ENCODE measurements at regions not wholly inside any gene's neighbourhood (a gene's known extent, or its start where the extent isn't known, plus 50 kb on each side); places are given as distances from the start of the nearest gene placed in this dataset.

DNA sequence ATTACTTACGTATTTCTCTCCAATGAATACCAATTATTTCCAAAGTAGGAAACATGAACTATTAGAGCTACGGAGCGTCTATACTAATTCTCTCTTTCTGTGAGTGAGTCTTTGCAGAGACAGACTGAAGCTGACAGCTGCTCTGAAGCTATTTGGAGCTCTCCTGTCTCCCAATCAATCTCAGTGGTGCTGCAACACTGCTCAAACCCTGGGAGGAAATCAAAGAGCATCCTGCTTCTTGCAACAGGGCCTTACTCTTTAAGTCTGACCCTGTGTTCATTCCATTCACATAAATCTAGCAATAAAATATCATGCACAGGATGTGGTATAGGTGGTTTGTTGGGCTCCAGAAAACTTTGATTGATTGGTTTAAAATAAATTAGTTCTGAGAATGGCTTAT is 685.7 kb upstream of the IGFBP3 start:
- H3K4me1 ChIP-seq (replicated peaks in 1 of 4; ENCODE audit: control insufficient read depth in 3 of 4, insufficient read depth in 4 of 4, low read length in 3 of 4): no peaks in the 10 kb centered on the region
- CTCF ChIA-PET (ENCODE audit: partially characterized antibody): no interaction called here
- H2AK5ac ChIP-seq (ENCODE audit: low read depth, low read length): no peak overlapping the region
- no peaks in the 10 kb centered on the region for H4K20me1 ChIP-seq (replicated peaks in 1 of 2; ENCODE audit: control insufficient read depth in 1 of 2, insufficient read depth in 2 of 2, low read length in 2 of 2)
- H3K27me3 ChIP-seq (replicated peaks in 1 of 4; ENCODE audit: control insufficient read depth in 3 of 4, extremely low read depth in 1 of 4, insufficient read depth in 3 of 4, low read length in 3 of 4): no peaks in the 10 kb centered on the region
- H3K27ac ChIP-seq (ENCODE audit: low read depth, low read length): no peak overlapping the region
- no peak overlapping the region for H4K5ac ChIP-seq (ENCODE audit: insufficient read length, low read depth, low read length)
- no peak overlapping the region for H3K23ac ChIP-seq (ENCODE audit: insufficient read length)
- no peak for TF ChIP-seq TAF1 (IDR thresholded peaks at IDR 0.05; ENCODE audit: low read depth, low read length)
- TF ChIP-seq SIRT6 (IDR thresholded peaks at IDR 0.05; ENCODE audit: low read length): no peak
- TF ChIP-seq RBBP5 (IDR thresholded peaks at IDR 0.05; ENCODE audit: borderline replicate concordance, low read depth, low read length): no peak
- TF ChIP-seq NRF1 (IDR thresholded peaks at IDR 0.05; ENCODE audit: low read depth, low read length): no peak
- no peak for TF ChIP-seq HDAC2 (IDR thresholded peaks at IDR 0.05; ENCODE audit: borderline replicate concordance in 1 of 2, low read depth in 2 of 2, low read length in 2 of 2)
- no peak for TF ChIP-seq SP1 (IDR thresholded peaks at IDR 0.05; ENCODE audit: low read depth, low read length)
- no peak for TF ChIP-seq HDAC6 (IDR thresholded peaks at IDR 0.05; ENCODE audit: low read depth, low read length)
- no peaks in the 10 kb centered on the region for H3K23me2 ChIP-seq (ENCODE audit: low read depth, low read length)
- no peak overlapping the region for H2BK15ac ChIP-seq (ENCODE audit: low read length)
- POLR2A ChIA-PET (ENCODE audit: partially characterized antibody): no interaction called here
- DNase-seq (ENCODE audit: low read depth in 1 of 2, low spot score in 2 of 2) (no peak), FAIRE-seq (no peak)
- H3K79me1 ChIP-seq (ENCODE audit: low read depth, low read length): no peaks in the 10 kb centered on the region
- H2AFZ ChIP-seq (ENCODE audit: low read length): no peak overlapping the region
- H4K91ac ChIP-seq (replicated peaks; ENCODE audit: insufficient read length, low read length): no peak overlapping the region
- no peaks in the 10 kb centered on the region for H3K36me3 ChIP-seq (ENCODE audit: control insufficient read depth in 2 of 4, insufficient read depth in 4 of 4, low read length in 3 of 4)
- H3K18ac ChIP-seq (ENCODE audit: extremely low read depth, low read length): no peak overlapping the region
- H2BK12ac ChIP-seq (ENCODE audit: low read depth, low read length): no peak overlapping the region
- no peak overlapping the region for H3K4ac ChIP-seq (replicated peaks; ENCODE audit: insufficient read length, low read depth, low read length)
- no peaks in the 10 kb centered on the region for H3K79me2 ChIP-seq (ENCODE audit: control insufficient read depth in 1 of 2, insufficient read depth in 2 of 2, low read length in 2 of 2)
- no peak overlapping the region for H3K14ac ChIP-seq (ENCODE audit: insufficient read length)
- no peak overlapping the region for H3K56ac ChIP-seq (replicated peaks; ENCODE audit: insufficient read length, low read depth, low read length)
- no peak overlapping the region for H3K9ac ChIP-seq (replicated peaks in 1 of 4; ENCODE audit: extremely low read depth in 1 of 4, low read depth in 3 of 4, low read length in 3 of 4)
- no peak overlapping the region for H3K4me3 ChIP-seq (ENCODE audit: extremely low read depth in 1 of 4, insufficient read depth in 2 of 4, low read depth in 3 of 4, low read length in 4 of 4)
- H3K4me2 ChIP-seq (ENCODE audit: insufficient read depth in 1 of 2, low read depth in 2 of 2, low read length in 2 of 2): no peak overlapping the region
- no peak overlapping the region for H4K8ac ChIP-seq (ENCODE audit: extremely low read depth, insufficient read depth, low read length)
- no peak overlapping the region for H2BK5ac ChIP-seq (ENCODE audit: low read depth, low read length)
- no peaks in the 10 kb centered on the region for H3K9me3 ChIP-seq (ENCODE audit: insufficient read depth in 2 of 2, low read depth in 1 of 2, low read length in 1 of 2)
- WGBS, 2 experiments (ENCODE audit: extremely low coverage in 1 of 2, insufficient coverage in 1 of 2, insufficient read length in 1 of 2, insufficient replicate concordance in 2 of 2, low coverage in 1 of 2, low lambda C conversion rate in 2 of 2, missing lambda C conversion rate in 1 of 2): 96% methylated on average over 3 of the region's 3 CpGs; no CpG with 5 or more reads in 1 of the 2 experiments
- H2BK20ac ChIP-seq (ENCODE audit: low read length): no peak overlapping the region
- no peak overlapping the region for H2BK120ac ChIP-seq (replicated peaks; ENCODE audit: low read depth, low read length)

All from H1 (cell line).